ENCODE measurements at regions not wholly inside any gene's neighbourhood (a gene's known extent, or its start where the extent isn't known, plus 50 kb on each side); places are given as distances from the start of the nearest gene placed in this dataset.
"Not testable (repeated sequence)": the region's sequence is repeated elsewhere in the genome, so short reads cannot be mapped to it uniquely, and the experiment has no call there.

DNA sequence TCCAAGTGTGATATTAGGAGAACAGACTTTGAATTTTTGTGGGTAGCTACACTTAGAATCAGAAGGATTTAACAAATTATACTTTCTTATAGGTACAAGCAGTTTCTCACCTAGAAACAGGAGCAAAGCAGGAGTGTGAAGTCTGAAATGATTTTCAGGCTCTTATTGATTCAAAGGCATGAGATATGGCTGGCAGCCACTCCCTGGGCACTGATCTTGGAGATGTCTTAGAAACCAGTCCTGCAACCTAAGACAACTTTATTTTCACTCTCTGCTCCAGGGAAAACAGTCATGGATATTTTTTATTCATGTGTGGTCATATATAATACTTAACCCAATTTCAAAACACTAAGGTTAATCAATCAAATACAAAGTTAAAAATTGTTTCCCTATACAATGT lies 254.9 kb upstream of the TMEM132C start:
- no peak for DNase-seq (ENCODE audit: low read depth in 3 of 3, low spot score in 2 of 3)

DNA sequence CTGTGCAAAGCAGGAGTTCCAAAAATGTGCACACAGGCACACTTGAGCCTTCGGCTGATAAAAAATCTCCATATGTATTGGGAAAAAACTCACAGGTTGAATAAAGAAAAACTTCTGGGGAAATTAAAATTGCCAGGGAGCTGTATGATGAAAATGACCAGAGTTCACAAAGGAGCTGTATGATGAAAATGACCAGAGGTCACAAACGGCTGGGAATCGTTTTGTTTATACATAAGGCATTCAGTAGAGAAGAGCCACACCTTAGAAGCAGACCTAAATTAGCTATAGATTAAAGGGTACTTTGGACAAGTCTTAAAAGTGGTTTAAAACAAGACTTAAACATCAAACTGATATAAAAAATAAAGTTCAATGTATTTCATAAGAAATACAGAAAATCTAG lies 251.7 kb upstream of the TMEM132C start:
- DNase-seq (ENCODE audit: low read depth in 3 of 3, low spot score in 2 of 3): no peak

DNA sequence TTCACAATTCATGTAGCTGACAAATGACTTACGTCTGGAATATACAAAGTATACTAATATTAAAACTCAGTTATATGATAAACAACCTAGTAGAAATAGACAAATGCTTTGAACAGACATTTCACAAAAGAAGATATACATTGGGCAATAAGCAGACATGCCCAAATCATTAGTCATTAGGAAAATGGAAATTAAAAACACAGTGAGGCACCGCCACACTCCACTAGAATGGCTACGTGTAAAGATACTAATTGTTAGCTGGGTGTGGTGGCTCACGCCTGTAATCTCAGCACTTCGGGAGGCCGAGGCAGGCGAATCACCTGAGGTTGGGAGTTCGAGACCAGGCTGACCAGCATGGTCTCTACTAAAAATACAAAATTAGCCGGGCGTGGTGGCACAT lies 248.9 kb upstream of the TMEM132C start:
- no peak for DNase-seq (ENCODE audit: low read depth in 3 of 3, low spot score in 2 of 3)

DNA sequence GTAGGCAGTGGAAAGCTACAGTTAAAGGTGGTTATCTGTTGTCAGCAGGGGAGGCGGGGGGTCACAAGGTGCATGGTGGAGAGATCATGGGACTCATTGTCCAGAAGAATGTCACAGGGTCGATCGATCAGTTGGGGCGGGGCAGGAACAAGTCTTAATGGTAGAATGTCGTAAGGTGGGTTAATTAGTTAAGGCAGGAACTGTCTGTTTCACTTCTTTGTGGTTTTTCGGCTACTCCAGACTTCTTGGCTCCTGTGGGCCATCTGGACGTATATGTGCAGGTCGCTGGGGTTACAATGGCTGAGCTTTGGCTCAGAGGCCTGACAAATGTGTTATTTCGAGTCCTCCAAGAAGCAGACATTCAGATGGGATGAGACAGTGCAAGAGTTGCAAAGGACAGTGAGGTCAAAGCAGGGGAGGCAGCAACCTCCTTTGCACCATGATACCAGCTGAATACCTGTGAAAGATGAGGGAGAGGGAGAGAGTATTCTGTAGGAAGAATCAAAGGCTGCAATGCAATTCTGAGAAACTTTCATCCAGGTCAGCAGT lies 246.9 kb upstream of the TMEM132C start:
- DNase-seq (ENCODE audit: low read depth in 3 of 3, low spot score in 2 of 3): no peak

DNA sequence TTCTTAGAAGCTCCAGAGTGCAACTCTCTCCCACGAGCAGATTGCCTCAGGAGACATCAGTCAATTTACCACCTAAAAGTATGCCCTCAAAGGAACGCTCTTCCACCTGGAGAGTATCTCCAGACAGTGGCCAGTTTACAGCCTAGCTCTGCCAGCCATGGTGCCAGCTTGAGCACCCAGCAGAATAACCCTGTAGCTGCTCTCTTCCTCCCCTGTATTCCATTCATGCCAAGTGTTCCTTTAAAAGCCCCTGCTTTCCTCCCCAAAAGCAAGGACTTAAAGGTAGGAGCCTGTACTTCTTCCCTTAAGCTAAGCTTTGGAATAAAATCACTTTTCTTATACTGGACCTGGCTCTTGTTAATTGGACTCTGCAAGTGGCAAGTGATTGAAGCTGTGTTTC lies 245.4 kb upstream of the TMEM132C start:
- DNase-seq (ENCODE audit: low read depth in 3 of 3, low spot score in 2 of 3): no peak

- DNase-seq (ENCODE audit: low read depth in 3 of 3, low spot score in 2 of 3): no peak
Observed at GRCh38 chr12:128025589-128026245, 241.3 kb upstream of the TMEM132C start.

DNA sequence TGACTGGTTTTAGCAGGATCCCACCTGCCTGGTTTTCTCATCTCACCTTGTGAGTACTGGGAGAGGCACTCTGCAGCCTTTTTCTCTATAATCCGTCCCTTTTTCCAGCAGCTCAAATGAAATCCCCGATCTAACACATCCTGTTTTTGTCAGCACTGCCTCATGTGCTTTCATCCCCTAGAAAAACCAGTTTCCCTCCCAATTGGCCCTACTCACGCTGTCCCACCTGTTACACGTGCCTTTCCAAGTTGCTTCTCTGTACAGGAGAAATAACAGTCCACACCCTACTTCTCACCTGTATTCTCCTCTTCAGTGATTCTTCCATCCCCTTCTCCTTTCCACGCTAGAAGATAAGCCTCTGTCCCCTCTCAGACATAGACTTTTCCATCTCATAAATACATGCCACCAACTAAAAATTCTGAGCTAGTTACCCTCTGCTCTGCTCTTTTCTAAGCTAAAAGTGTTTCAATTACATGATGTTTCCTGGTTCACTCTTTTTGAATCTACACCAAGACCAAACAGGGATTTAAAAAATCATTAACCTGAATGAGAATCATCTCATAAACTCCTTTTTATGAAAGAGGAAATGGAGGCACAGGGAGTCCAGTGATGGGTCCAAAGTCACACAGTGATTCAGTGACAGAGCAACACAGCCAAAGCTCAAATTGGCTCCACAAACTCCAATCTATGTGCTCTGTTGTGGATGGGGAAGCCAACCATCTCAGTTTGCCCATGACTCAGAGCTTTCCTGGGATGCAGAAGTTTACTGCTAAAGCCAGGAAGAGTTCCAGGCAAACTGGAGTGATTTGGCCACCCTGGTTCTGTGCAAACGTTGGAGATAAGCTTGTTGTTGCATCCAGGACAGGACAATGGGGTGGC lies 240.0 kb upstream of the TMEM132C start:
- DNase-seq (ENCODE audit: low read depth in 3 of 3, low spot score in 2 of 3): no peak

DNA sequence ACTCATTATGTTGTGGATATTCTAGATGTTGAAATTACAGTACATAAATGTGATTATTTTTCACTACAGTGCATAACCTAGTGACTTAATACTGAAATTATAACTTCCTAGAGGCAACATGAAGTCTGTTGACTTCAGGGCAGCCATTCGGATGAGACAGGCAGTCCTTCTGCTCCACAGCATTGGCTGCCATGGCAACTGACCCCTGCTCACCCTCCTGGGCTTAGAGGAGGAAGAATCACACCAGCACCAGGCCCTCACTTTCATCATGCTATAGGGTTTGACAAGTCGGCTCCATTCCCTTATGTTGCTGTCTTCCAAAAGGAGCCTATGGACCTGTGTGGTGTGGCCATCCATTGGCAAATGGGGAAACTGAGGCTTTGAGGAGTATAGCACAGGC lies 233.5 kb upstream of the TMEM132C start:
- DNase-seq (ENCODE audit: low read depth in 3 of 3, low spot score in 2 of 3): no peak

DNA sequence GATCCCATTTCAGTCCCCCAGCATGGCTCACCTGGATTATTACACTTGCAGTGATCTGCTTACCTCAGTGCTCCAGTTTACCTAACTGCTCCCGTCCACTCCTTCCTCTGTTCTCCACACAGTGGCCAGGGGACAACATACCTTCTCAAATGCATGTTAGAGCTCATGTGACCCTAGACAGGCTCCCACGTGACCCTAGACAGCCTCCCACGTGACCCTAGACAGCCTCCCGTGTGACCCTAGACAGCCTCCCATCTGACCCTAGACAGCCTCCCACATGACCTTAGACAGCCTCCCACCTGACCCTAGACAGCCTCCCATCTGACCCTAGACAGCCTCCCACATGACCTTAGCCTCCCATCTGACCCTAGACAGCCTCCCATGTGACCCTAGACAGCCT lies 226.0 kb upstream of the TMEM132C start:
- no peak for DNase-seq (ENCODE audit: low read depth in 3 of 3, low spot score in 2 of 3)

DNA sequence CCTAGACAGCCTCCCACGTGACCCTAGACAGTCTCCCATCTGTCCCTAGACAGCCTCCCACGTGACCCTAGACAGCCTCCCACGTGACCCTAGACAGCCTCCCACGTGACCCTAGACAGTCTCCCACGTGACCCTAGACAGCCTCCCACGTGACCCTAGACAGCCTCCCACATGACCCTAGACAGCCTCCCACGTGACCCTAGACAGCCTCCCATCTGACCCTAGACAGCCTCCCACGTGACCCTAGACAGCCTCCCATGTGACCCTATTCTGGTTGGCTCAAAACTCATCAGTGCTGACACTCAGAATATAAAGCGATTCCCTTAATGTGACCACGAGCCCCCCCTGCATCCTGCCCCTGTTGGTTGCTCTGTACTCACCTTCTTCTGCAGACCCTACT lies 224.7 kb upstream of the TMEM132C start:
- DNase-seq (ENCODE audit: low read depth in 3 of 3, low spot score in 2 of 3): not testable (repeated sequence)

DNA sequence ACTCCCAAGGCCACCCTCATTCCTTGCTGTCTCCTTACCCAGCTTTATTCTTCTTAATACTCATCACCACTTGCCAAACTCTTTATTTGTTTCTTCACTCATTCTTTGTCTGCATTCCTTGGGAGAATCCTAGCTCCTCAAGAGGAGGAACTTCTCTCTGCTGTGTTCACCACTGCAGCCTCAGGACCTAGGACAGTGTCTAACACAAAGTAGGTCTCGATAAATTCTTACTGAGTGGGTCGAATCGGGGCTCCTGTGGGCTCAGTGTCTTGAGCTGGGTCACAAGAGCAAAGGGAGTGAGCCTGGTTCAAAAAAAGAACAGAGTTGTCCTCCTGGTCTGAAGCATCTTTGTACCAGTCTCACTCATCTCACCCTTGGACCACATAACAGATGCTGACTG lies 224.1 kb upstream of the TMEM132C start:
- DNase-seq (ENCODE audit: low read depth in 3 of 3, low spot score in 2 of 3): no peak

DNA sequence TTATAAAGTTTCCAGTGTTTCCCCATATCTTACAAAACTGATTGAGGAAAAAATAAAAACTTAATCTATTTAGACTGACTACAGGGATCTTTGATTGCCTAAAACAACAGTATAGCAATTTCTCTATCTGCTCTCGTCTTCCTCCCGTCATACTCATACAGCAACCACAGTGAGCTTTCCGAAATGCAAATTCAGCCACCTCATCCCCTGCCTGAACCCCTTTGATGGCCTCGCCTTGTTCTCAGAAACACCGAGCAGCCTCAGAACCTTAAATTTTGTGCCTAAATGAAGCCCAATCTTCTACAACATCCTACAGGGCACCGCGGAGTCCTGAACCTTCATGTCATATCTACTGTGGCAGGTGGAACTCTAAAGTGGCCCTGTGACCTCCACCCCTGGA lies 223.7 kb upstream of the TMEM132C start:
- no peak for DNase-seq (ENCODE audit: low read depth in 3 of 3, low spot score in 2 of 3)

DNA sequence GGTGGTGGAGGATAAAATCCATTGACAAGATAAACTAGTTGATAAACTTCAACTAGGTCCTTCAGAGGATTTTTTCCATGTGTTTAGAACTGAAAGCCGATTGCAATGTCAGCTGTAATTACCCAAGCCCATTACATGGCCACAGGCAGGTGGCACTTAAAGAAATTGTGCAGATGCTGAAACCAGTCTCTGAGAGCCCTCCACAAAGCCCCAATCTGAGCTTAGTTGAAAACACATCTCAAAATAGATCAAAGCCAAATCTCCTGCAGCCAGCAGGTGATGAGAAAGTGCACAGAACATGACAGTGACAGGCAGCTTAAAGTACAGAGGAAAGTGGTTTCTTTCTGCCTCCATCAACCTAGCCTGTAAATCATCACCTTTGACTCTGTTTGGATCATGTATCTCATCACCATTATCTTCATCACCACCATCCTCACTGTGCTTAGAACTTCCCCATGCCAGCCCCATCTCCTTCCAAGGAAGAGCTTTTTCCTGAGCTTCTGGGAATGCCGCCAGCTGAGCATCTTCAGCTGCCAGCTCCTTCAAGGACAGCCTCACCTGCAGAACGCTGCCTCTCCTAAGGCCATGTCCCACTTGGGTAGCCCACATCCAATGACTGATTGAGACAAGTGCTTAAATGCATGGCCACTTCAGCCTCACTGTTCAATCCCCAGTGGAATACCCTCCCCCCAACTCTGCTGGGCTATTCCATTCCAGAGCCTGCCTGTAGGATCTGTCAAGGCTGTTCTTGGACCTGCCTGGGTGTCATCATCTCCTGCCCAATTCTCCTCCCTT lies 219.5 kb upstream of the TMEM132C start:
- DNase-seq (ENCODE audit: low read depth in 3 of 3, low spot score in 2 of 3): no peak

- DNase-seq (ENCODE audit: low read depth in 3 of 3, low spot score in 2 of 3): no peak
Observed at GRCh38 chr12:128052331-128052730, 214.6 kb upstream of the TMEM132C start.

- no peak for DNase-seq (ENCODE audit: low read depth in 3 of 3, low spot score in 2 of 3)
Observed at GRCh38 chr12:128052777-128053176, 214.2 kb upstream of the TMEM132C start.

DNA sequence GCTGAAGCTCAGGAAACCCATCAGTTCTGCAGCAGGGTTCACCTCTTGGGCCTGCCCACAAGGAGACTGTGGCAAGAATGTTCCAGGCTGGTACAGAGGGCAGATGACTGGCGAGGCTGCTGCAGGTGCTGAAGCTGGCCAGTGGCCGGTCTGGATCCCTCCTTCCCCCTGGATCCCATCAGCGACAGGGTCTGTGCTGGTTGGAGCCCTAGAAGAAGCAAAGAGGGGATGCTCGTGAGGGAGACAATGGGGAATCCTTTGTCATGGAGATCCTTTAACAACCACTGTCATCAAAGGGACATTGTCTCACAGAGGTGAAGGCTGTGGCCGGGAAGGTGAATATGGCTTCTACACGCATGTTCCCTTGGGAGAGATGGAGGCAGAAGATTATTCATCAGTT lies 211.4 kb upstream of the TMEM132C start:
- DNase-seq (ENCODE audit: low read depth in 3 of 3, low spot score in 2 of 3): no peak

- no peak for DNase-seq (ENCODE audit: low read depth in 3 of 3, low spot score in 2 of 3)
Observed at GRCh38 chr12:128056136-128056801, 210.7 kb upstream of the TMEM132C start.

- DNase-seq (ENCODE audit: low read depth in 3 of 3, low spot score in 2 of 3): no peak
Observed at GRCh38 chr12:128057586-128057985, 209.4 kb upstream of the TMEM132C start.

DNA sequence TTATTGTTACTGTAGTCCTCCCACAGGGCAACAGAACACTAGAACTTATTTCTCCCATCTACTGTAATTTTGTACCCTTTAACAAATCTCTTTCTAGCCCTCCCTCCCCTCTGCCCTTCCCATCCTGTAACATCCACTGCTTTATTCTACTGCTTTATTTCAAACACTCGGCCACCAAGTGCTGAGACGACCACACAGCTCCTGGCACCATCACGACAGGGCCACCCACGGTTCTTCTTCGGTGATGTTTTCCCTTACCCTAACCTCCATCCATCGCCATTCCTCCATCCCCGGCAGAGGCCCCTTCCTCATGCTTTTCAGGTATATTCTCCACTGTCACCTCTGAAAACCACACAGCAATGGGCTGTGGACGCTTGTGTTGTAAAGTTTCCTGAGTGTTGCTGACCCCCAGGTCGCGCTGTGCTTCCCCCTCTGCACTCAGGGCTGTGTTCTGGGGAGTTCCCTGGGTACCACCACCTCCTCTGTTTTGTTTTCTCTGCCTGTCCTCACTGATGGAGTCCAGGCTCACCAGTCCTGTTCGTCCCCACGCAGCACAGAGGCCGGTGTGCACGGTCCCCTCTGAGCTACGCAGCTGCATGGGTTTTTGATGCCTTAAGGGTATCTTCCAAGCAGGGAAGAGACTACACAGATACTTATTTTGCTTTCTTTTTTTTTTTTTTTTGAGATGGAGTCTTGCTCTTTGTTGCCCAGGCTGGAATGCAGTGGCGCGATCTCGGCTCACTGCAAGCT lies 207.2 kb upstream of the TMEM132C start:
- DNase-seq (ENCODE audit: low read depth in 3 of 3, low spot score in 2 of 3): no peak

DNA sequence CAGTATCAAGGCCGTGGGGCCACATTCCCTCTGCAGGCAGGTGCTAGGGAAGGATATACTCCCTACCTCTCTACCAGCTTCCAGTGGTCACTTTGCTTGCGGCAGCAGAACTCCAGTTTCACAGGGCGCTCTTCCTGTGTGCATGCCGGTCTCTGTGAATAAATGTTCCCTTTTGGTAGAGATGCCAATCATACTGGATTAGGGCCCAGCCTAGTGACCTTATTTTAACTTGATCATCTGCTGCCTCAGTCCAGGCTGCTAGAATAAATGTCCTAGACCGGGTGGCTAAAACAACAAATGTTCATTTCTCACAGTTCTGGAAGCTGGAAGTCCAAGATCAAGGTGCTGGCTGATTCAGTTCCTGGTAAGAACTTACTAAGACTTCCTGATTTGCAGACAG lies 198.8 kb upstream of the TMEM132C start:
- DNase-seq (ENCODE audit: low read depth in 3 of 3, low spot score in 2 of 3): no peak
